ENCODE measurements at regions not wholly inside any gene's neighbourhood (a gene's known extent, or its start where the extent isn't known, plus 50 kb on each side); places are given as distances from the start of the nearest gene placed in this dataset.

DNA sequence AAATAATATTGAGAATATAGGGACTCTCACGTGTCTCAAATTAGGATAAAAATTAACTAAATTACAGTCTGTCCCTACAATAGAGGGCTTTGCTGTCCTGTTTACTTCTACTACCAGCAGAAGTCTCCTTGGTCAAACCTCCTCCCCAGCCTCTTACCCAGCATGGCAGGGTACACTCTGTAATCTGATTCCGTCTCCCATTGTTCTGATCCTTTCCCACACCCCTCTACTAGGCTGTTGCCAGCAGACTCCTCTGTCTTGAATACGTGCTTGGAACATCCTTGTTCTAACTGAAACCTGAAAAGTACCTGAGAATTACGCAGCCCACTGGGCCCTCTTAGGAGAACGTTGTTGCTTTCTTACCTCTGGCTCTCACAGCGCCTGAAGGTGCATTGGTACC, 112.2 kb upstream of the PREP start:
- H3K9me3 ChIP-seq (ENCODE audit: control insufficient read depth in 1 of 2, insufficient read depth in 1 of 2, low read length in 2 of 2) = no peaks in the 10 kb centered on the region
- H3K36me3 Mint-ChIP-seq (ENCODE audit: low read depth) = no peaks in the 10 kb centered on the region
- H3K36me3 ChIP-seq (ENCODE audit: insufficient read depth, low read length) = no peaks in the 10 kb centered on the region
- no peak for TF ChIP-seq CTCF (IDR thresholded peaks at IDR 0.05)
- H3K9me3 Mint-ChIP-seq = peaks cover 2% of the 10 kb centered on the region
- H3K4me1 ChIP-seq (ENCODE audit: insufficient read depth, low read length) = no peaks in the 10 kb centered on the region
- no peaks in the 10 kb centered on the region for H3K4me1 Mint-ChIP-seq (ENCODE audit: low read depth)
- no peak overlapping the region for H3K4me3 ChIP-seq (ENCODE audit: low read length)
- peaks cover 52% of the 10 kb centered on the region for H3K27me3 Mint-ChIP-seq
- no peaks in the 10 kb centered on the region for H3K27me3 ChIP-seq (ENCODE audit: control insufficient read depth in 1 of 2, insufficient read depth in 2 of 2, low read length in 2 of 2)
- CTCF ChIA-PET = no interaction called here
- POLR2A ChIA-PET = no interaction called here
- DNase-seq (no peak), ATAC-seq (ENCODE audit: poor library complexity) (no peak)
- no peak overlapping the region for H3K27ac Mint-ChIP-seq
- intact Hi-C loops (cut with DNase I, micrococcal nuclease) = no loop called here
- H3K27ac ChIP-seq (ENCODE audit: low read depth in 1 of 2, low read length in 2 of 2) = no peak overlapping the region
- H3K4me3 Mint-ChIP-seq = no peak overlapping the region

DNA sequence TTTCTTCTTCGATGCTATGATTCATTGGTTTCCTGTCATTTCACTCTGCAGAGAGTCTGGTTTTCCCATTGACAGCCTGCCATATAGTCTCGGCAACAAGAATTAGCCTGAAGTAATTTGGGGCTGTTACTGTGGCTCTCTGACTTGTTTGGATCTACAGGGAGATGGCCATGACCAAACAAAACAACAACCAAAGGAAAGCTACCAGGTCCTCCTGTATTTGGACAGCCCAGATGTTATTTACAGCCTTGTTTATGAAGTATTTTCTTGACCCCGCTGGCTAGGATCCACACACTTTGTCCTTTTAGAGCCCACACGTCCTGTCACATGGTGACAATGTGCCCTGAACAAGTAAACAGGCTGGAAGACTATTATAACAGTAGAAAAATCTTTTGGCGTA, 111.4 kb upstream of the PREP start:
- Histone ChIP-seq H3K36me3 (ENCODE audit: insufficient read depth, low read length) (no peaks in the 10 kb centered on the region), H3K27ac (ENCODE audit: low read depth in 1 of 2, low read length in 2 of 2) (no peak overlapping the region), H3K27me3 (ENCODE audit: control insufficient read depth in 1 of 2, insufficient read depth in 2 of 2, low read length in 2 of 2) (no peaks in the 10 kb centered on the region), H3K9me3 (ENCODE audit: control insufficient read depth in 1 of 2, insufficient read depth in 1 of 2, low read length in 2 of 2) (no peaks in the 10 kb centered on the region), H3K4me3 (ENCODE audit: low read length) (no peak overlapping the region), H3K4me1 (ENCODE audit: insufficient read depth, low read length) (no peaks in the 10 kb centered on the region)
- intact Hi-C loops (cut with DNase I, micrococcal nuclease) = no loop called here
- POLR2A ChIA-PET = no interaction called here
- Mint-ChIP-seq H3K4me3 (no peak overlapping the region), H3K36me3 (ENCODE audit: low read depth) (no peaks in the 10 kb centered on the region), H3K9me3 (peaks cover 2% of the 10 kb centered on the region), H3K4me1 (ENCODE audit: low read depth) (no peaks in the 10 kb centered on the region), H3K27ac (no peak overlapping the region), H3K27me3 (peaks cover 56% of the 10 kb centered on the region)
- CTCF ChIA-PET = no interaction called here
- no peak for DNase-seq
- ATAC-seq (ENCODE audit: poor library complexity) = no peak
- no peak for TF ChIP-seq CTCF (IDR thresholded peaks at IDR 0.05)

DNA sequence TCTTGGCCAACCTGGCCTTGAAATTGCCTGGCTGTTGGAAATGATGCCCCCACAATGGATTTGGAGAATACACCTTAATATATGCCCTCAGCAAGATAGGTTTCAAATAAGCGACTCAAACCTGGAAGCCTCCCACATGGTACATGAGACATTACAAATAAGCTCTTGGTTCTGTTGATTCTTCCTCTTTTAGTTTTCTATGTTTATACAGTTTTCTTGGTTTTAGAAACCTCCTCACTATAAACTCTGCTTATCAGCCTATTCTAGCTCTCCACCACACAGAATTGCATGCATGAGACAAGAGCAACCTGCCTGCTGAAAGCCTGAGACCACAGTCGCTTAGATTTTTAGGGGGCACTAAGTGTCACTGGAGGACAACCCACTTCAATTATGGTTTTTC, 108.8 kb upstream of the PREP start:
- H3K9me3 ChIP-seq (ENCODE audit: control insufficient read depth in 1 of 2, insufficient read depth in 1 of 2, low read length in 2 of 2) = no peaks in the 10 kb centered on the region
- no peak overlapping the region for H3K27ac Mint-ChIP-seq
- no peaks in the 10 kb centered on the region for H3K9me3 Mint-ChIP-seq
- intact Hi-C loops (cut with DNase I, micrococcal nuclease) = no loop called here
- no peak overlapping the region for H3K4me3 ChIP-seq (ENCODE audit: low read length)
- H3K4me1 ChIP-seq (ENCODE audit: insufficient read depth, low read length) = no peaks in the 10 kb centered on the region
- H3K4me1 Mint-ChIP-seq (ENCODE audit: low read depth) = no peaks in the 10 kb centered on the region
- no peak overlapping the region for H3K4me3 Mint-ChIP-seq
- no peak for TF ChIP-seq CTCF (IDR thresholded peaks at IDR 0.05)
- H3K27me3 Mint-ChIP-seq = peaks cover 55% of the 10 kb centered on the region
- H3K27ac ChIP-seq (ENCODE audit: low read depth in 1 of 2, low read length in 2 of 2) = no peak overlapping the region
- DNase-seq (no peak), ATAC-seq (ENCODE audit: poor library complexity) (no peak)
- H3K27me3 ChIP-seq (ENCODE audit: control insufficient read depth in 1 of 2, insufficient read depth in 2 of 2, low read length in 2 of 2) = no peaks in the 10 kb centered on the region
- POLR2A ChIA-PET = no interaction called here
- H3K36me3 Mint-ChIP-seq (ENCODE audit: low read depth) = no peaks in the 10 kb centered on the region
- no peaks in the 10 kb centered on the region for H3K36me3 ChIP-seq (ENCODE audit: insufficient read depth, low read length)
- CTCF ChIA-PET = no interaction called here
